Ishikawa (cell line): ENCODE measurements at regions not wholly inside any gene's neighbourhood (a gene's known extent, or its start where the extent isn't known, plus 50 kb on each side); places are given as distances from the start of the nearest gene placed in this dataset.

Experiments
- CREB1 ChIP-seq: IDR thresholded peaks from 2 replicates; pipeline ENCODE4 v1.6.1; 2012; ENCODE audit warnings: low read depth
- EGR1 ChIP-seq: IDR thresholded peaks from 2 replicates; pipeline ENCODE4 v1.6.1; 2012
- EP300 ChIP-seq: IDR thresholded peaks from 2 replicates; pipeline ENCODE4 v1.6.1; 2012; ENCODE audit warnings: borderline replicate concordance
- FOXM1 ChIP-seq: IDR thresholded peaks from 2 replicates; pipeline ENCODE4 v1.6.1; 2012; ENCODE audit warnings: low read depth, borderline replicate concordance
- RAD21 ChIP-seq: IDR thresholded peaks from 2 replicates; pipeline ENCODE4 v1.6.1; 2012; ENCODE audit warnings: low read depth
- TAF1 ChIP-seq: IDR thresholded peaks from 2 replicates; pipeline ENCODE4 v1.6.1; 2012; ENCODE audit warnings: low read depth, mild to moderate bottlenecking
- TCF12 ChIP-seq: IDR thresholded peaks from 2 replicates; pipeline ENCODE4 v1.6.1; 2012; ENCODE audit warnings: low read depth
- YY1 ChIP-seq: IDR thresholded peaks from 2 replicates; pipeline ENCODE4 v1.6.1; 2012; ENCODE audit warnings: low read depth
- ZBTB7A ChIP-seq: IDR thresholded peaks from 2 replicates; pipeline ENCODE4 v1.6.1; 2012; ENCODE audit warnings: low read depth
- TF ChIP-seq, protein P1 (sequence below): IDR thresholded peaks from 2 replicates; pipeline ENCODE4 v1.6.1; 2012; ENCODE audit warnings: low read depth, mild to moderate bottlenecking
- TF ChIP-seq, protein P2 (sequence below): IDR thresholded peaks from 2 replicates; pipeline ENCODE4 v1.6.1; 2012

DNA sequence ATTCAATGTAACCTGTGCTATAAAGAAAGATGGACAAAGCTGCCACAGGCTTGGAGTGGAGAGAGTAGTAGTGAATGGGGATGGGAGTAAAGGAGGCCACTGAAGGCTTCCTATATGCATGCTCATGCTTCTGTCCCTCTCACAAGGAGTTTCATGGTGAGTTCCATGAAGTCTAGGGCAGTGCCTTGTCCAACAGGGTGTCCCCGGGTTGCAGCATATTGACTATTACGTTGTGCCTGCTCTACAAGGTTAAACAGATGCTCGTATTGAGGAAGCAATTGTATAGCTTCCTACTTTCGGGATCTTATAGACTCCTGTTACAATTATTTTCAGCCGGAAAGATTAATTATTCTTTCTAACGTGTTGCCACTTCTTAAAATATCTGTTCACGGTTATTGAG lies 129.1 kb upstream of the PIK3R1 start:
- TF ChIP-seq RAD21 = no peak
- no peak for TF ChIP-seq ZBTB7A
- no peak for TF ChIP-seq TAF1
- TF ChIP-seq, protein P1, sequence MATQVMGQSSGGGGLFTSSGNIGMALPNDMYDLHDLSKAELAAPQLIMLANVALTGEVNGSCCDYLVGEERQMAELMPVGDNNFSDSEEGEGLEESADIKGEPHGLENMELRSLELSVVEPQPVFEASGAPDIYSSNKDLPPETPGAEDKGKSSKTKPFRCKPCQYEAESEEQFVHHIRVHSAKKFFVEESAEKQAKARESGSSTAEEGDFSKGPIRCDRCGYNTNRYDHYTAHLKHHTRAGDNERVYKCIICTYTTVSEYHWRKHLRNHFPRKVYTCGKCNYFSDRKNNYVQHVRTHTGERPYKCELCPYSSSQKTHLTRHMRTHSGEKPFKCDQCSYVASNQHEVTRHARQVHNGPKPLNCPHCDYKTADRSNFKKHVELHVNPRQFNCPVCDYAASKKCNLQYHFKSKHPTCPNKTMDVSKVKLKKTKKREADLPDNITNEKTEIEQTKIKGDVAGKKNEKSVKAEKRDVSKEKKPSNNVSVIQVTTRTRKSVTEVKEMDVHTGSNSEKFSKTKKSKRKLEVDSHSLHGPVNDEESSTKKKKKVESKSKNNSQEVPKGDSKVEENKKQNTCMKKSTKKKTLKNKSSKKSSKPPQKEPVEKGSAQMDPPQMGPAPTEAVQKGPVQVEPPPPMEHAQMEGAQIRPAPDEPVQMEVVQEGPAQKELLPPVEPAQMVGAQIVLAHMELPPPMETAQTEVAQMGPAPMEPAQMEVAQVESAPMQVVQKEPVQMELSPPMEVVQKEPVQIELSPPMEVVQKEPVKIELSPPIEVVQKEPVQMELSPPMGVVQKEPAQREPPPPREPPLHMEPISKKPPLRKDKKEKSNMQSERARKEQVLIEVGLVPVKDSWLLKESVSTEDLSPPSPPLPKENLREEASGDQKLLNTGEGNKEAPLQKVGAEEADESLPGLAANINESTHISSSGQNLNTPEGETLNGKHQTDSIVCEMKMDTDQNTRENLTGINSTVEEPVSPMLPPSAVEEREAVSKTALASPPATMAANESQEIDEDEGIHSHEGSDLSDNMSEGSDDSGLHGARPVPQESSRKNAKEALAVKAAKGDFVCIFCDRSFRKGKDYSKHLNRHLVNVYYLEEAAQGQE = no peak
- no peak for TF ChIP-seq EP300
- no peak for TF ChIP-seq EGR1
- TF ChIP-seq CREB1 = no peak
- no peak for TF ChIP-seq YY1
- TF ChIP-seq TCF12 = no peak
- TF ChIP-seq, protein P2, sequence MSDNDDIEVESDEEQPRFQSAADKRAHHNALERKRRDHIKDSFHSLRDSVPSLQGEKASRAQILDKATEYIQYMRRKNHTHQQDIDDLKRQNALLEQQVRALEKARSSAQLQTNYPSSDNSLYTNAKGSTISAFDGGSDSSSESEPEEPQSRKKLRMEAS = no peak
- no peak for TF ChIP-seq FOXM1
